HG02884 (cell line): ENCODE measurements at regions not wholly inside any gene's neighbourhood (a gene's known extent, or its start where the extent isn't known, plus 50 kb on each side); places are given as distances from the start of the nearest gene placed in this dataset.

Experiments
- ATAC-seq: cut with Tn5 transposase; IDR thresholded peaks from one replicate; pipeline ENCODE4 v1.9.1; 2021; ENCODE audit warnings: mild to moderate bottlenecking, moderate library complexity; ENCODE audit not compliant: unreplicated experiment

DNA sequence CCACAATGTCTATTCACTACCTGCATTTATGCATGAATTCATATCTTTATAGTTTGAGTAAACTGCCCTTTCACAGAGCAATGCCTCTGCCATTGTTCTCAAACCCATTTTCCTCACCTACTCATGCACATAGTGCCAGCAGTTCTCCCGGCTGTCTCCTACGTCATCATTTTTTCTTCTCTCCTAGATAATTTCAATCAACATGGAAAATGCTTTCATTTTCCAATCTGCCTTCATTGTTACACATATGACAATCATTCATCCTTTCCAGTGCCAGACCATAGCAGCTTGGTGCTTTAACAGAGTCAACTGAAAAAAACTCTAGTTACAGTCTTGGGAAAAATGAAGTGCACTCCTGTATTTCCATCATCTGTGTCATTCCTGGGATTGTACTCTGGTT is 514.8 kb upstream of the CTNND2 start:
- no peak for ATAC-seq

DNA sequence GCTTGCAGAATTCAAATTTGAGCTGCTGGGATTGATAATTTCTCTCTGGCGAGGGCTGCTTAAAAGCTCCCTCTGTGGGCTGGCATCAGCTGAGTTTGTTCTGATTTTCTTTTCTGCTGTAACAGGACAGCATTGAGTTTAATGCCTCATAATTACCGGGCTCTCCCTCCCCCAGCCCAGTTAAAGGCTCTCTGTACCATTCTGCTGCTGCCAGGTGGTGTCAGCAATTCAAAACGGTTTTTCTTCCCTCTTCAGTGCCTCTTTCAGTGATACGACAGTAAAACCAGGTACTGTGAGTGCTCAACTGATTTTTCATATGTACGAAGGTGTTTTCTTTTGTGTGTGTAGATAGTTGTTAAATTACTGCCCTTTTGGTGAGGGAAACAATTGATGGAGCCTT is 509.3 kb upstream of the CTNND2 start:
- no peak for ATAC-seq

- ATAC-seq = no peak
Measured at GRCh38 chr5:12413075-12413474, 508.8 kb upstream of the CTNND2 start.

DNA sequence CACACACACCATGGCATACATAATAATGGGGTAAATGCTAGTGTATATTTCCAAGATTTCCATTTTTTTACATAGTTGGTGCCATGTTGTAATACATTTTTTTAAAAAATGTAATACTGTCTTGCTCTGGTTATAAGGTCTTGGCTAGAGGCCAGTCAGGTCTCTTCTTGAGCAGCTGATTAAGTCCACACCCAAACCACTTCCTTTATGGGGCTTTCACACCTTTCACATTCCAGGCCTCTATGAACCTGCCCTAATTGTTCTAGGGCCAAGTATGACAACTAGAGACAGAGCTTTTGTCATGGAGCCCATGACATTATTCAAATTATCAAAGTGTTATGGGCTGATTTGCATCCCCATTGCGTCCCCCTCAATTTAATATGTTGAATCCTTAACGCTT is 495.6 kb upstream of the CTNND2 start:
- no peak for ATAC-seq

- no peak for ATAC-seq
Measured at GRCh38 chr5:12392246-12392645, 488.0 kb upstream of the CTNND2 start.

DNA sequence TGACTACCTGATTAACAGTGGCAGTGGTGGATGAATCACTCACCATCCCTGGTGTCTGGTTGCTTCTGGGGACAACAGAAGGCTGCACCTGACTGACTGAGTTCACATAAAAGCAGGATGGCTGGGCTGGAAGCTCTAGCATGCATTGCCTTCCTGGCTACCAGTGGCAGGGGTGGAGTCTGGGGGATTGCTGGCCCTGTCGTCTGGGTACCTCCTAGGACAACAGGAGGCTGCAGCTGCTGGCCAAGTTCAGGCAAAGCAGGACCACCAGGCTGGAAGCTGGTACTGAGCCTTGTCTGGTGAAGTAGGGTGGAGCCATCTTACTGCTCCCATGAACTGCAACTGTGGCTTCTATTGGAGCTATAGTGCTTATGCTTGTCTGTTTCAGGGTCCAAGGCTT is 480.8 kb upstream of the CTNND2 start:
- ATAC-seq = no peak

- ATAC-seq = no peak
Measured at GRCh38 chr5:12384005-12384404, 479.8 kb upstream of the CTNND2 start.

DNA sequence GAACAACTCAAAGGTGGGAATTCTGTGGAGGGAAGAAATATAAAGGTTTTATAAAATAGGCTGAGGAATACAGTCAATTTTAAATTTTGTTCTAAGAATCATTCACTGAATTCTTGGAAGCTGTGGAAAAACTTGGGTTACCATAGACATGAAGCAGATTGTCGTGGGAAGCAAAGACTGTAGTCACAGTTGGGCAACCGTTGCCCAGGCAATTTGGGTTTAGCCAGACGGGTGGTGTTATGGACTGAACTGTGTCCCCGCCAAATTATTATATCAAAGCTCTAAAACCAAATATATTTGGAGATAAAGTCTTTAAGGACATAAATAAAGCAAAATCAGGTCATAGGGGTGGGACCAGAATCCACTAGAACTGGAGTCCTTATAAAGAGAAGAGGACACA is 463.7 kb upstream of the CTNND2 start:
- no peak for ATAC-seq

DNA sequence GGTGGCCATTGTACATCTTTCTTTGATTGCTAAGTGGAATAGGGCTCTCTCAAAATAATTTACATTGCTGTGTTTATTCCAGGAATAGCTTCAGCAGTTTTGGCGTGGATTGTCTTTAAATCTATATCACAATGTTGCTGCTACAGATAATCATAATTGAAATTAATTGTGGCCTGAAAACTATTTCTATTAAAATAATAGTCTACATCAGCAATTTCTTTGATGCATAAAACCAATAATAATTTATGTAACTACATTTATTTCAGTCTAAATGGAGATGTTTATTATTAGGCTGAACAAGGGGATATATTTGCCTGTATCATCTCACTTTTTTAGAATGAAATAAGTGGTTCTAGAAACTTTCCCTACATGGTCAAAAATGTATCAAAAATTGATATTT is 456.0 kb upstream of the CTNND2 start:
- ATAC-seq = no peak

DNA sequence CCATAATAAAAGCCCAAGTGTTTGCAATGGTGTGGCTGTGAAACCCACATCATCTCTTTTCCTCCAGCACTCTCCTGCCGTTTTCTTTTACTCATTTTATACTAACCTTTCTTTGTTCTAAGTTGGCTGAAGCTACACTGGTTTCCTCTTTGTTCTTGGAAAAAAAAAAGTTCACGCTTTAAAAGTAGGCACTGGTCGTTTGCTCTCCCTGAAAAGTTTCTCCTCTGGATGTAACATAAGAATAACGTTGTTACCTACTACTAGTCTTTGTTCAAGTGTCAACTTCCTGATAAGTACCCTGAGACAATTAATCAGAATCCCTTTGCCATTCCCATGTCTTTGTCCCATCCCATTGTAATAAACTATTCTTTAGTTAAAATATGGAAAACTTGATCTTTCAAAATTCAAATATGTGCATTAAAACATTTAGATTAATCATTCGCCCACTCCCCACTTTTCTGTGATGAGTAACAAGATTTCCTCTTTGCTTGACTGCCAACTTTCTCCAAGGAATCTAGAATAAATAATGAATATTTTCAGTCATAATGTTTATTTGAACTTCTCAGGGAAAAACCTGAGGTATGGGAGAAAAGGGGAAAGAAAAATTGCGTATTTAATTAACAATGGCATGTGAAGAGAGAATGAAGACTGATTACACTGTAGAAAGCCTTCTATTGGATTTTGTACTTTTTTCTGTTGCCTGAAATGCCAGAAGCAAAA is 454.3 kb upstream of the CTNND2 start:
- no peak for ATAC-seq

- no peak for ATAC-seq
Measured at GRCh38 chr5:12357626-12358025, 453.4 kb upstream of the CTNND2 start.

DNA sequence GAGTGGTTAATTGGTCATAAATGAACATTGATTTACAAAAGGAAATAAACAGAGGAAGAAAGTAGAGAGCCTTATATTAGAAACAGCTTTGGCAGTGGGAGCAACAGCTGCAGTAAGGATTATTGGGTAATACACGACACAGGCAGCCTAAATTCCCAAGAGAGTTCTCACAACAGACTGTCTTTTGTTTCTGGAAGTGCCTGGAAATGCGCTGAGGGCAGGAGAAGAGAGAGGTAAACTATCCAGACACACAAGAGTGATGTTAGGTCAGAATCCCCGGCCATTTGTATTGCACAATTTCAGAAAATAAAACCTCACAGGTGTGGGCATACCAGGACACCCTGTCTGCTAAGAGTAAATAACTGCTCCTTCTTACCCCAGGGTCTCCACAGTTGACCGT is 450.4 kb upstream of the CTNND2 start:
- no peak for ATAC-seq

DNA sequence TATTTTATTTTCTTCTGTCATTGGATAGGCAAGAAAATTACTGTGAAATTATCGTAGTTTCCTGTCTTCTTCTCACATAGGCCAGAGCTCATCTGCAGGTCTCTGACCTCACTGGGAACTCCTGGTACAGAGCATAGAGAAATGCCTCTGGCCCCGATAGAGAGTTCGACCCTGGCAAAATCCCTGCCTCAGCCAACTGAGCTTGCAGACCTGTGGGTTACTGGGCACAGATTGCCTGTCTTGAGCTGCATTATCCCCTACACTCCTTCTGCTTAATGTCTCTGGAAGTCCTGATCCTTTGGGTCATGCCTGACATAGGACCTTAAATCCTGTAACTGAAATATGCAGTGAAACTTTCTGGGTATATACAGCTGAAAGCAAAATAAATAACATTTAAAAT is 439.3 kb upstream of the CTNND2 start:
- no peak for ATAC-seq

GRCh38 chr5:12335938-12336337 is 431.7 kb upstream of the CTNND2 start:
- no peak for ATAC-seq

DNA sequence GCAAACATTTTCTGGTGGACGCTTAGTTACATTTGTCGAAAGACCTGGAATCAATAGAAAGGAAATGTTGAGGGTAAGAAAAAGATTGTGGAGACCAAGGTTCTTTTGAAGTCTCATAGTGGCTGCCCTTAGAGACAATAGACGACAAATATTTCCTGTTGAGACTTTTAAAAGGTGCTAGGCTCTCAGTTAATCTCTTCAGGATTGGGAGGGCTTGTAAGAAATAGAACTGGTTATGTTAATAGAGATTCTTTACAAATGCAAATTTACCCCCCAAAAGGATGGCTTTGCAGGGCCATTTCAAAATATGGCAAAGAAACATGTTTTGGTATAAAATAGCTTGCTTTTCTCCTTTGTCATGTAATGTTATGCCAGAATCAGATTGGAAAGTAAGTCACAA is 428.2 kb upstream of the CTNND2 start:
- ATAC-seq = no peak

- ATAC-seq = no peak
Measured at GRCh38 chr5:12330993-12331588, 426.8 kb upstream of the CTNND2 start.

DNA sequence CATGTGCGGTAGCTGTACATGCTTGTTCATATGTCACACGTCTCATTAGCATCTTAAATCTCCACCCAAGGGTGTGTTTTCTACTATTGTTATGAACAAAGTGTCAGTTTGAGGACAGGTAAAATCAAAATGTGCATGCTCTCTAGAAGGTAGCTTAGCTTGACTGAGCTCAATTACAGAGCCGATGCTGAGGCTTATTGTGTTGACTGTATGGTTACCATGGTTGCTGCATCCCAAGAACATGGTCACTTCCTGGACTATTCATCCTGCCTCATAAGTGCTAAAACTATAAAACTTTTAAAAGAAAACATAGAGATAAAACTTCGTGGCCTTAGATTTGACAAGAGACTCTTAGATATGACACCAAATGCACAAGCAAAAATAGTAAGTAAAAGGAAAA is 426.1 kb upstream of the CTNND2 start:
- ATAC-seq = no peak

GRCh38 chr5:12323637-12324229 is 419.5 kb upstream of the CTNND2 start:
- ATAC-seq = no peak

GRCh38 chr5:12322042-12322441 is 417.8 kb upstream of the CTNND2 start:
- no peak for ATAC-seq

- no peak for ATAC-seq
Measured at GRCh38 chr5:12320331-12320730, 416.1 kb upstream of the CTNND2 start.

DNA sequence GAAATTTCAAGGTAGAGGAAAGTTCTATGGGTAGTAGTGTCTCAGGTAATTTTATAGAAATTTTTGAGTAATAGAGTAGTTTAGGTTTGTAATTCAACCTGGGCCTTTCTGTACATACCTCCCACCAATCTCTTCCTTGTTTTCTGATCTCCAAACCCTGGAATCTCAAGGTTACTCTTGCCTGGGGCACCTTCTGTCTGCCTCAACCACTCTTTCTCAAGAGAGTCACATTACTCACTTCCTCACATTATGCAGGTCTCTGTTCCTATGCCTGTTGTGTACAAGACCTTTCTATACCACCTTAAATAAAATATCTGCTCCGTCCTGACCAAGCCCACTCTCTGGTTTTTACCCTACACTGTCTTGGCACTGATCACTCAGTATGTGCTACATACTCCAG is 412.6 kb upstream of the CTNND2 start:
- ATAC-seq = no peak

GRCh38 chr5:12315461-12315860 is 411.2 kb upstream of the CTNND2 start:
- ATAC-seq = no peak

DNA sequence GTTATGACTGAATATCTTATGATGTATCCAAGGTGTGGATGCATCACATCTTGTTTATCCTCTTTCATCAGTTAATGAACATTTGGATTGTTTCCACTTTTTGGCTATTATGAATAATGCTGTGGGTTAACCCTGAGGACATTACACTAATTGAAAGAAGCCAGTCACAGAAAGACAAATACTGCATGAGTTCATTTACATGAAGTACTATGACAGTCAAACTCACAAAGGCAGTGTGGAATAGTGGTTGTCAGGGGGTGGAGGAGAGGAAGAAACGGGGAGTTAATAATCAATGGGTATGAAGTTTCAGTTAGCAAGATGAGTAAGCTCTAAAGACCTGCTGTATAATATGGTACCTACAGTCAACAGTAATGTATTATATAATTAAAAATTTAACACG is 409.4 kb upstream of the CTNND2 start:
- no peak for ATAC-seq
